ENCODE measurements at regions not wholly inside any gene's neighbourhood (a gene's known extent, or its start where the extent isn't known, plus 50 kb on each side); places are given as distances from the start of the nearest gene placed in this dataset.

GRCh38 chr13:106098778-106099177 is 436.7 kb downstream of the EFNB2 start:
- Histone ChIP-seq H3K36me3 (ENCODE audit: control insufficient read depth in 1 of 2, insufficient read depth in 2 of 2, low read length in 2 of 2) (no peaks in the 10 kb centered on the region), H3K9ac (ENCODE audit: low read length) (no peak overlapping the region), H3K4me3 (replicated peaks in 1 of 2; ENCODE audit: low read depth in 1 of 2, low read length in 2 of 2) (no peak overlapping the region), H3K27ac (ENCODE audit: low read depth, low read length) (no peak overlapping the region; the same call in 1 of the 2 replicates), H3K27me3 (ENCODE audit: insufficient read depth, low read length) (no peaks in the 10 kb centered on the region), H3K9me3 (ENCODE audit: control insufficient read depth in 1 of 2, insufficient read depth in 1 of 2, low read depth in 1 of 2, low read length in 2 of 2) (no peaks in the 10 kb centered on the region), H4K20me1 (ENCODE audit: insufficient read depth) (no peaks in the 10 kb centered on the region), H3K4me2 (ENCODE audit: low read length) (peak overlapping the region; percentile 66; the same call in 1 of the 2 replicates), H3K79me2 (ENCODE audit: insufficient read depth, low read length) (no peaks in the 10 kb centered on the region), H2AFZ (ENCODE audit: low read depth, low read length, poor library complexity, severe bottlenecking) (no peak overlapping the region), H3K9me2 (ENCODE audit: insufficient read depth) (no peaks in the 10 kb centered on the region), H3K4me1 (ENCODE audit: control insufficient read depth in 1 of 2, insufficient read depth in 2 of 2, low read length in 2 of 2) (peaks cover 77 to 81% of the 10 kb centered on the region in 2 experiments)
- ChIA-PET POLR2A (no interaction called here), CTCF (no interaction called here), RAD21 (ENCODE audit: low non-redundant PET in 1 of 2, low total read pairs in 2 of 2, uncharacterized antibody in 2 of 2, unreplicated experiment in 2 of 2) (no interaction called here)
- no TSS peak for BruUV-seq (replicated peaks)
- DNase-seq (ENCODE audit: low read depth, low spot score): no peak
- TF ChIP-seq REST (IDR thresholded peaks at IDR 0.05; ENCODE audit: low read depth) (no peak), POLR2AphosphoS5 (IDR thresholded peaks at IDR 0.05; ENCODE audit: low read depth, low read length) (no peak), EZH2phosphoT487 (IDR thresholded peaks at IDR 0.05; ENCODE audit: borderline replicate concordance) (no peak), ZNF274 (IDR thresholded peaks at IDR 0.05; ENCODE audit: low read depth, low read length) (no peak), CEBPB (IDR thresholded peaks at IDR 0.05; ENCODE audit: low read depth) (no peak), EGR1 (IDR thresholded peaks at IDR 0.05; ENCODE audit: low read depth) (no peak), JUND (IDR thresholded peaks at IDR 0.05) (no peak), CBX3 (IDR thresholded peaks at IDR 0.05; ENCODE audit: low read depth) (no peak), ELF1 (IDR thresholded peaks at IDR 0.05; ENCODE audit: borderline replicate concordance, low read depth) (no peak), CTCF (IDR thresholded peaks at IDR 0.05 in 2 of 3, conservative IDR thresholded peaks at IDR 0.05 in 1 of 3; ENCODE audit: borderline replicate concordance in 1 of 3, insufficient read depth in 1 of 3, low read depth in 2 of 3, low read length in 2 of 3) (no peak), MAX (IDR thresholded peaks at IDR 0.05) (no peak), EZH2 (IDR thresholded peaks at IDR 0.05) (no peak), ZBTB33 (IDR thresholded peaks at IDR 0.05; ENCODE audit: extremely low read depth, insufficient replicate concordance, low read length) (no peak), POLR2A (IDR thresholded peaks at IDR 0.05; ENCODE audit: borderline replicate concordance, extremely low read depth, insufficient read depth, insufficient read length) (no peak), ZFX (IDR thresholded peaks at IDR 0.05) (no peak)
- intact Hi-C loops (cut with micrococcal nuclease): loop anchor here (5.0 to 10.0 kb wide), 2 partner anchors 246 to 434 kb away; no protein-coding TSS in a partner anchor
- ATAC-seq: no peak

All from HCT116 (cell line).